ENCODE measurements at regions not wholly inside any gene's neighbourhood (a gene's known extent, or its start where the extent isn't known, plus 50 kb on each side); places are given as distances from the start of the nearest gene placed in this dataset.

- TF ChIP-seq, protein P1, sequence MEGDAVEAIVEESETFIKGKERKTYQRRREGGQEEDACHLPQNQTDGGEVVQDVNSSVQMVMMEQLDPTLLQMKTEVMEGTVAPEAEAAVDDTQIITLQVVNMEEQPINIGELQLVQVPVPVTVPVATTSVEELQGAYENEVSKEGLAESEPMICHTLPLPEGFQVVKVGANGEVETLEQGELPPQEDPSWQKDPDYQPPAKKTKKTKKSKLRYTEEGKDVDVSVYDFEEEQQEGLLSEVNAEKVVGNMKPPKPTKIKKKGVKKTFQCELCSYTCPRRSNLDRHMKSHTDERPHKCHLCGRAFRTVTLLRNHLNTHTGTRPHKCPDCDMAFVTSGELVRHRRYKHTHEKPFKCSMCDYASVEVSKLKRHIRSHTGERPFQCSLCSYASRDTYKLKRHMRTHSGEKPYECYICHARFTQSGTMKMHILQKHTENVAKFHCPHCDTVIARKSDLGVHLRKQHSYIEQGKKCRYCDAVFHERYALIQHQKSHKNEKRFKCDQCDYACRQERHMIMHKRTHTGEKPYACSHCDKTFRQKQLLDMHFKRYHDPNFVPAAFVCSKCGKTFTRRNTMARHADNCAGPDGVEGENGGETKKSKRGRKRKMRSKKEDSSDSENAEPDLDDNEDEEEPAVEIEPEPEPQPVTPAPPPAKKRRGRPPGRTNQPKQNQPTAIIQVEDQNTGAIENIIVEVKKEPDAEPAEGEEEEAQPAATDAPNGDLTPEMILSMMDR (IDR thresholded peaks at IDR 0.05) = no peak
These were observed 163.4 kb upstream of the MKLN1 start for GRCh38 chr7:131164025-131164925.

GRCh38 chr7:131166066-131166465, 161.6 kb upstream of the MKLN1 start:
- Mint-ChIP-seq H3K36me3 (ENCODE audit: low read depth) (peaks cover 17% of the 10 kb centered on the region), H3K9me3 (peaks cover 8% of the 10 kb centered on the region; the same call in 1 of the 2 replicates), H3K27ac (peak overlapping the region; percentile 94), H3K27me3 (ENCODE audit: insufficient read depth) (peaks cover 2% of the 10 kb centered on the region), H3K4me1 (ENCODE audit: low read depth) (peaks cover 60% of the 10 kb centered on the region), H3K4me3 (no peak overlapping the region)
- DNase-seq = no peak
- TF ChIP-seq, protein P1 (IDR thresholded peaks at IDR 0.05) = no peak

More at GRCh38 chr7:131164025-131164925, 163.4 kb upstream of the MKLN1 start:
- DNase-seq = peak; percentile 94
- Mint-ChIP-seq H3K4me3 (peak overlapping the region; percentile 73), H3K36me3 (ENCODE audit: low read depth) (peaks cover 17% of the 10 kb centered on the region), H3K4me1 (ENCODE audit: low read depth) (peaks cover 64% of the 10 kb centered on the region), H3K27me3 (ENCODE audit: insufficient read depth) (peaks cover 2% of the 10 kb centered on the region), H3K9me3 (peaks cover 8% of the 10 kb centered on the region; the same call in 1 of the 2 replicates), H3K27ac (peak overlapping the region; percentile 94)

GRCh38 chr7:131170440-131171271, 157.0 kb upstream of the MKLN1 start:
- peaks cover 2% of the 10 kb centered on the region for H3K27me3 Mint-ChIP-seq (ENCODE audit: insufficient read depth)
- DNase-seq = peak; percentile 43
- H3K4me1 Mint-ChIP-seq (ENCODE audit: low read depth) = peaks cover 66% of the 10 kb centered on the region
- no peak overlapping the region; the same call in 1 of the 2 replicates for H3K27ac Mint-ChIP-seq
- peaks cover 13% of the 10 kb centered on the region for H3K36me3 Mint-ChIP-seq (ENCODE audit: low read depth)
- TF ChIP-seq, protein P1 (IDR thresholded peaks at IDR 0.05) = no peak
- no peak overlapping the region for H3K4me3 Mint-ChIP-seq
- H3K9me3 Mint-ChIP-seq = 0 out of 2 replicates have a peak, but pooled peaks cover under 1% of the 10 kb centered on the region

- peak overlapping the region; percentile 82 for H3K27ac Mint-ChIP-seq
- H3K27me3 Mint-ChIP-seq (ENCODE audit: insufficient read depth) = no peaks in the 10 kb centered on the region; the same call in 1 of the 2 replicates
- TF ChIP-seq, protein P1 (IDR thresholded peaks at IDR 0.05) = no peak
- H3K4me1 Mint-ChIP-seq (ENCODE audit: low read depth) = peaks cover 51% of the 10 kb centered on the region
- no peaks in the 10 kb centered on the region for H3K9me3 Mint-ChIP-seq
- peak overlapping the region; percentile 47 for H3K4me3 Mint-ChIP-seq
- peak; percentile 86 for DNase-seq
- H3K36me3 Mint-ChIP-seq (ENCODE audit: low read depth) = peaks cover 4% of the 10 kb centered on the region; the same call in 1 of the 2 replicates
These were observed 154.4 kb upstream of the MKLN1 start for GRCh38 chr7:131173145-131173890.

DNA sequence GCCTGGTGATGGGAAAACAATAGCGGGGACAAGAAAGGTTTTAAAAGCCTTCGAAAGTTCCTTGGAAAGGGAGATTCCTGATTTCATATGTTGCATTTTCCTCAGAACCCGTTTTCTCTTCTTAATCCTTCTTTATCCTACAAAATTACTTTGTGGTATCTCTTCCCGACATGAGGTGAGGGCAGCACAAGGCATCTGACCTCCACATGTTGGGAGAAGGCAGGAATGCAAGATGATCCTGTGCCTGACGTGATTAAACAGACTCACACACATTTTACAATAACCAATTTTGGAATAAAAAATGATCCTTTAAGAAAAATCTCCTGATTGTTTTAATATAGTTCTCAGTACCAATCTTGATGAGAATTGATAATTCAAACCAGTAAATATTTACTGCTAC, 153.3 kb upstream of the MKLN1 start:
- no peak for DNase-seq
- Mint-ChIP-seq H3K9me3 (no peaks in the 10 kb centered on the region), H3K4me3 (peak overlapping the region; percentile 26; the same call in 1 of the 2 replicates), H3K27ac (peak overlapping the region; percentile 82; the same call in 1 of the 2 replicates), H3K4me1 (ENCODE audit: low read depth) (peaks cover 60% of the 10 kb centered on the region), H3K36me3 (ENCODE audit: low read depth) (peaks cover 4% of the 10 kb centered on the region; the same call in 1 of the 2 replicates), H3K27me3 (ENCODE audit: insufficient read depth) (no peaks in the 10 kb centered on the region; the same call in 1 of the 2 replicates)
- TF ChIP-seq, protein P1 (IDR thresholded peaks at IDR 0.05) = no peak
